CD14-positive monocyte (primary cell): ENCODE measurements at regions not wholly inside any gene's neighbourhood (a gene's known extent, or its start where the extent isn't known, plus 50 kb on each side); places are given as distances from the start of the nearest gene placed in this dataset. TPM values are rescaled to one million over a fixed set of nuclear protein-coding genes. Genes with fewer than 3 reads are reported as not detected.

Experiments used
- DNase-seq, 3 donors: peaks; one replicate each; pipeline ENCODE4 v3.0.0-alpha.2; 2011 to 2022
- H2AFZ ChIP-seq: 2 replicates; pipeline ENCODE4 v1.6.0; 2012; ENCODE audit warnings: mild to moderate bottlenecking, low read depth, low read length, inconsistent platforms; ENCODE audit not compliant: insufficient read depth, poor library complexity, severe bottlenecking
- H3K27ac ChIP-seq, 2 donors: 1 replicate in 1 of 2; 2 replicates in 1 of 2; pipeline ENCODE4 v1.5.1; 2012 to 2013; ENCODE audit warnings: low read length in 2 of 2, control low read depth in 1 of 2, inconsistent platforms in 1 of 2, low read depth in 1 of 2, mild to moderate bottlenecking in 1 of 2
- H3K27me3 ChIP-seq, 2 donors: one replicate each; pipeline versions ENCODE4 v1.6.0 to v1.6.1; 2011 to 2013; ENCODE audit warnings: low read length in 2 of 2; ENCODE audit not compliant: control insufficient read depth in 2 of 2, insufficient read depth in 2 of 2
- H3K36me3 ChIP-seq, 2 donors: replicated peaks in 1 of 2; 1 replicate in 1 of 2; 2 replicates in 1 of 2; pipeline versions ENCODE4 v1.5.1 to v1.6.1; 2012 to 2013; ENCODE audit warnings: low read length in 2 of 2, control low read depth in 1 of 2, inconsistent platforms in 1 of 2, mild to moderate bottlenecking in 1 of 2; ENCODE audit not compliant: insufficient read depth in 2 of 2, control insufficient read depth in 1 of 2
- H3K4me1 ChIP-seq, 2 donors: 1 replicate in 1 of 2; 2 replicates in 1 of 2; pipeline versions ENCODE4 v1.5.1 to v1.6.1; 2012 to 2013; ENCODE audit warnings: low read length in 2 of 2, control low read depth in 1 of 2, inconsistent platforms in 1 of 2, mild to moderate bottlenecking in 1 of 2, moderate library complexity in 1 of 2; ENCODE audit not compliant: insufficient read depth in 2 of 2, control insufficient read depth in 1 of 2
- H3K4me2 ChIP-seq: replicated peaks from 2 replicates; pipeline ENCODE3; 2012; ENCODE audit warnings: low read length, moderate library complexity, mild to moderate bottlenecking; ENCODE audit not compliant: poor library complexity, severe bottlenecking; ENCODE audit errors: extremely low read depth
- H3K4me3 ChIP-seq, 3 experiments: fragments of 200-600 bp in 1 of 3; sonication (generic) in 1 of 3; replicated peaks in 1 of 3; 1 replicate in 2 of 3; 2 replicates in 1 of 3; pipeline ENCODE4 v1.5.1; 2011 to 2013; ENCODE audit warnings: low read length in 3 of 3, mild to moderate bottlenecking in 3 of 3, control low read depth in 2 of 3, low read depth in 2 of 3, inconsistent platforms in 1 of 3, moderate library complexity in 1 of 3
- H3K79me2 ChIP-seq: 2 replicates; pipeline ENCODE4 v1.6.0; 2012; ENCODE audit warnings: mild to moderate bottlenecking, control low read depth, inconsistent platforms, low read length, moderate library complexity; ENCODE audit not compliant: insufficient read depth
- H3K9ac ChIP-seq: 2 replicates; pipeline ENCODE4 v1.6.0; 2017; ENCODE audit warnings: low read length, mild to moderate bottlenecking; ENCODE audit not compliant: insufficient read depth, poor library complexity, severe bottlenecking
- H3K9me3 ChIP-seq, 2 donors: replicated peaks in 1 of 2; 1 replicate in 1 of 2; 2 replicates in 1 of 2; pipeline versions ENCODE4 v1.5.1 to v1.6.1; 2012 to 2013; ENCODE audit warnings: low read length in 2 of 2, control low read depth in 1 of 2; ENCODE audit not compliant: control insufficient read depth in 1 of 2, insufficient read depth in 1 of 2
- H4K20me1 ChIP-seq: 2 replicates; pipeline ENCODE4 v1.6.0; 2012; ENCODE audit warnings: mild to moderate bottlenecking, low read length, control low read depth, moderate library complexity; ENCODE audit not compliant: insufficient read depth
- H3K27ac Mint-ChIP-seq, 7 donors: one replicate each; pipeline ENCODE4 v1.8.0; 2020; ENCODE audit warnings: mild to moderate bottlenecking in 7 of 7, mixed read lengths in 7 of 7, moderate library complexity in 6 of 7, inconsistent platforms in 2 of 7
- H3K27me3 Mint-ChIP-seq, 3 donors: one replicate each; pipeline ENCODE4 v1.8.0; 2021 to 2022; ENCODE audit warnings: low read depth in 3 of 3, mild to moderate bottlenecking in 3 of 3, mixed read lengths in 3 of 3, moderate library complexity in 3 of 3, inconsistent platforms in 1 of 3
- H3K36me3 Mint-ChIP-seq, 2 donors: one replicate each; pipeline ENCODE4 v1.8.0; 2020; ENCODE audit warnings: mixed read lengths in 2 of 2, inconsistent platforms in 1 of 2, mild to moderate bottlenecking in 1 of 2
- H3K4me1 Mint-ChIP-seq: one replicate; pipeline ENCODE4 v1.8.0; 2020; ENCODE audit warnings: mild to moderate bottlenecking, mixed read lengths
- H3K4me3 Mint-ChIP-seq, 2 donors: one replicate each; pipeline ENCODE4 v1.8.0; 2020; ENCODE audit warnings: mild to moderate bottlenecking in 2 of 2, mixed read lengths in 2 of 2, moderate library complexity in 1 of 2
- H3K9me3 Mint-ChIP-seq, 7 donors: one replicate each; pipeline ENCODE4 v1.8.0; 2020 to 2022; ENCODE audit warnings: mixed read lengths in 7 of 7, mild to moderate bottlenecking in 6 of 7, moderate library complexity in 6 of 7, inconsistent platforms in 2 of 7
- WGBS: methylation state at CpG from one replicate; pipeline ENCODE4 v1.1.5; 2013; ENCODE audit warnings: missing lambda C conversion rate; ENCODE audit not compliant: insufficient coverage; 5-methylcytosine and 5-hydroxymethylcytosine counted together
- intact Hi-C, 2 donors: fragments of 100-400 bp; cut with micrococcal nuclease; formaldehyde crosslinking; loops; one replicate each; pipeline versions ENCODE4 v1.15.0 to v1.15.1; 2023
- small RNA-seq: library from RNA; depleted of rRNA; stranded (forward); fragments of <200 nt; gene quantifications from one replicate; pipeline ENCODE3, GENCODE V24; 2012; ENCODE audit warnings: low read depth; ENCODE audit not compliant: insufficient read length
- TF ChIP-seq, protein P1 (sequence below): fragments of 200-600 bp; IDR thresholded peaks from one replicate; pipeline ENCODE4 v1.8.0; 2022; ENCODE audit warnings: antibody characterized with exemption, mild to moderate bottlenecking

DNA sequence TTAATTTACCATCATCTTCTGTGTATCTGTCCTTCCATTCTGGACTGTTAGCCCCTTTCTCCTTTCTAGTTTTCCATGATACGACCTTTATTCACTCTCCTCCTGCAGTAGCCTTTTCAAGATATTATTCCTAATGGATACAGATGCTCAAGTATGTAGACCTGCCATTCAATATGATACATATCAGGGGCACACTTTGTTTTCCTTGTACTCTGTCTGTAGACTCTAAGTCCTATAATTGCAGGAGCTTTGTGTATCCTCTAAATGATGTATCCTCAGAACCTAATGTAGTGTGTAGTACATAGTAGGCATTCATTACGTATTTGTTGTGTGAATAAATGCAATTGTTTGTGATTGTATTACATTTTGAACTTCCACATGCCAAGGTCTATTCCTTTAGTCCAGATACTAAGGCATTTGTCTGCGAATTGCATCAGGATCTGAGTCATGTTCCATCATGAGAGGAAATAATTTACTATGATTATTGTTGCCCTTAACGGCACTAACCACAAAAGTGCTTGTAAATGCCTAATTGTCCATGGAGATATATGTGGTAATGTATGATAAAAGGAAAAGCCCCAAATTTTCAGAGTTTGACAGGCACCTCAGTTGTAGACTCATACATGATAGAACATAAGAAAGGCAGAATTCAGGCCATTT, 57.1 kb upstream of the IZUMO3 start:
- H3K36me3 ChIP-seq, result no peaks in the 10 kb centered on the region
- H3K4me2 ChIP-seq, result no peak overlapping the region
- no peaks in the 10 kb centered on the region for H3K79me2 ChIP-seq
- no peaks in the 10 kb centered on the region for H3K4me1 ChIP-seq
- no peak overlapping the region for H3K9ac ChIP-seq
- H3K27me3 ChIP-seq, result no peaks in the 10 kb centered on the region
- H3K4me1 Mint-ChIP-seq, result no peaks in the 10 kb centered on the region
- no peaks in the 10 kb centered on the region for H3K27me3 Mint-ChIP-seq
- intact Hi-C loops, result no loop called here
- no peak overlapping the region for H3K4me3 ChIP-seq
- no CpG with 5 or more reads among the region's 4 CpGs for WGBS
- H3K4me3 Mint-ChIP-seq, result no peak overlapping the region
- H3K27ac Mint-ChIP-seq, result no peak overlapping the region
- no peaks in the 10 kb centered on the region for H3K36me3 Mint-ChIP-seq
- no peak for DNase-seq
- H3K9me3 Mint-ChIP-seq, result peaks cover 0 to 7% (median 0%) of the 10 kb centered on the region in 7 donors
- H3K9me3 ChIP-seq, result no peaks in the 10 kb centered on the region
- H2AFZ ChIP-seq, result no peak overlapping the region
- H4K20me1 ChIP-seq, result no peaks in the 10 kb centered on the region
- TF ChIP-seq, protein P1, sequence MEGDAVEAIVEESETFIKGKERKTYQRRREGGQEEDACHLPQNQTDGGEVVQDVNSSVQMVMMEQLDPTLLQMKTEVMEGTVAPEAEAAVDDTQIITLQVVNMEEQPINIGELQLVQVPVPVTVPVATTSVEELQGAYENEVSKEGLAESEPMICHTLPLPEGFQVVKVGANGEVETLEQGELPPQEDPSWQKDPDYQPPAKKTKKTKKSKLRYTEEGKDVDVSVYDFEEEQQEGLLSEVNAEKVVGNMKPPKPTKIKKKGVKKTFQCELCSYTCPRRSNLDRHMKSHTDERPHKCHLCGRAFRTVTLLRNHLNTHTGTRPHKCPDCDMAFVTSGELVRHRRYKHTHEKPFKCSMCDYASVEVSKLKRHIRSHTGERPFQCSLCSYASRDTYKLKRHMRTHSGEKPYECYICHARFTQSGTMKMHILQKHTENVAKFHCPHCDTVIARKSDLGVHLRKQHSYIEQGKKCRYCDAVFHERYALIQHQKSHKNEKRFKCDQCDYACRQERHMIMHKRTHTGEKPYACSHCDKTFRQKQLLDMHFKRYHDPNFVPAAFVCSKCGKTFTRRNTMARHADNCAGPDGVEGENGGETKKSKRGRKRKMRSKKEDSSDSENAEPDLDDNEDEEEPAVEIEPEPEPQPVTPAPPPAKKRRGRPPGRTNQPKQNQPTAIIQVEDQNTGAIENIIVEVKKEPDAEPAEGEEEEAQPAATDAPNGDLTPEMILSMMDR, result no peak
- H3K27ac ChIP-seq, result no peak overlapping the region

Small RNA genes in the stretch of these regions (small RNA-seq; reads per million reads assigned to genes)
- gene RMRPP5, result not detected
